HT-29 (cell line): ENCODE measurements at regions not wholly inside any gene's neighbourhood (a gene's known extent, or its start where the extent isn't known, plus 50 kb on each side); places are given as distances from the start of the nearest gene placed in this dataset.

Source experiments
- DNase-seq: peaks from one replicate; pipeline ENCODE4 v3.0.0-alpha.2; 2015; ENCODE audit warnings: low spot score

DNA sequence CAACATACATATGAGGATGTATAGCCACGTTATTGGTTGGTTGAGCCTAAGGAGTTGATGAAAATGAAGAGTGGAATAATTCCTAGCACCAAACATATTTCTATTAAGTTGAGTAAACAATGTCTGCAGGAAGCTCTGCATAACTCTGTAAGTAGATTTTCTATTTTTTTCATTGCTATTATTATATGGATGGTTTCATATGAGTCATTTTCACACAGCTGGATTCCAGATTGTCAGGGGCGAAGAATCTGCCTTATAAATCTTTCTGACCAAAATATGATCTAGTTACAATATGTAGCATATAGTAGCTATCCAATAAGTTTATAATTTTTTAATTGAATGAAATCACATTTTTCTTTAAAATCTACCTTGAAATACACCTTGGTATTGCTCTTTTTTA lies 468.0 kb upstream of the PKDCC start:
- DNase-seq: no peak

DNA sequence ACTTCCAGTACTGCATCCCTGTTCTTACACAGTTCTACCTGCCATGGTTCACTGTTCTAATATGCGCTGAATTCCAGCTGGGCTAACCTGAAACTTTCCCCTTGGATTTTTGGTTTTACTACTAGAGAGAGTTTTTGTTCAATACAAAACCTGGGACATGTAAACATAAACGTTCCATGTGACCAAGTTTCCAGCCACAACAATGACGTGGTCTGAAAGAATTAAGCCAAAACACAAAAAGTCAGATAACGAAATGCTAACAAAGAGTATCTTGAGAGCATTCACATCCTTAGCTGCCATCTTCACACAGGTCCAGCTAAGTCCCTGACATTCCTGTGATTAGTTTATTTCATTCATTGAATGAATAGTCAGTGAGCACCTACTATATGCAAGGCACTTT lies 467.0 kb upstream of the PKDCC start:
- no peak for DNase-seq

DNA sequence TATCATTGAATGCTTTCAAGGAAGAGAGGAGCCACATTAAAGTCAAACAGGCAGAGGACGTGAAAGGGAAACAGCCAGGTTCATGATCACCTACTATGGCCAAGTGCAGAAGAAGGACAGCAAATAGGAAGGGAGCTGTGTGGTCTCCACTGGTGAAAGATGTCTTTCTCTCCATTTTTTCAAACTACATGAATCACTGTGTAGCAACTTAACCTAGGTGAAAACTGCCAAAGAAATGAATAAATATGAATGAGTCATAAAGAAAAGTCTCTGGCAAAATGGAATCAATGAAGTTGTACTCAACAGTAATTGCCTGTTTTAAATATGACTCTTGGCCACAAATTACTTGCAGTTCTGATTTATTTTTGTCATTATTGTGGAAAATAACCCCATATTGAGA lies 452.6 kb upstream of the PKDCC start:
- no peak for DNase-seq

DNA sequence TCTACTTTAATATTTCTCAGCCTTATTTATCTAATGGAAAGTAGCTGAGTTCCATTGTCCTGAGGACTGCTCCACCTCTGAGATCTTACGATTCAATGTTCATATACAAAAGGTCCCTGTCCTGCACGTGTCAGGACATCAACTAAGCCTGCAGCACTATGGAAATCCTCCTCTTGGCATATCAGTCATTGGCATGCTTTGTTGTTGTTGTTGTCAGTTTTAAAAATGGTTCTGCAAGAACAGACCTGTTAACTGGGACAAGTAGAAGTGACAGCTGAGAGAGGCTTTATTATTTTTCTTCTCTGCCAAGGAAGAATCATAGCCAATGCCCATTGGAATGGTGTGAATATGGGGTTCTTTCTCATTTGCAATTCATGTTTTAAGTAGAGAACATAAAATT lies 450.1 kb upstream of the PKDCC start:
- DNase-seq: no peak

DNA sequence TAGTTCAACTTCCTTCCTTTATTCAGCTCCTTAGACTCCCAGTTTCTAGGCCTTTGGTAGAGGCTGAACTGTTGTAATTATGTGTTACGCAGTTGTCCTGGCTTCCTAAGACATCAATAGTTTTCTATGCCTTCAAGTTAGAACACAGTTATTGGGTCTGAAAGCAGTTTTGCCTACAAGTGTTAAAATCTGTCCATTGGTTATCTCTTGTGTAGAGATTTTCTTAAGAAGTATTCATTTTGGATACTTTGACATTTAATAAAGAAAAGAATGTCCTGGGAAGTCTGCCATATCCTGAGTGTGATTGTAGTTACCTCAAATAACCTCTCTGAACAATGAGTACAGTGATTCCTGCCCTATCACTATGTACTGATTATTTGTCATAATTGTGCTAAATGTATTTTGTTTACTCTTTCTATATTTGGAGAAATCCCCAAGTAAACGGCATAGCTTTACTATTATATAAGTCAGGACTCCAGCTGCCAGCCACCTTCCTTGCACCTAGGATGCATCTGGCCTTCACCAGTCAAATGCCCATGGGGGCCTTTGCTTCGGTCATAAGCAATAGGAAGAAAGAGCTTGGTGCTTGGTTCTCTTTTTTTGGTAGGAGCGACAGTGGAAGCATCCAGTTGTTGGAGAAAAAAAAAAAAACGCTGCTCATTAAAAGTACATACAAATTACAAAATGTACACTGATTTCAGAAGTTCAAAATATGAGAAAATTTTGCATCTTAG lies 449.5 kb upstream of the PKDCC start:
- DNase-seq: no peak

DNA sequence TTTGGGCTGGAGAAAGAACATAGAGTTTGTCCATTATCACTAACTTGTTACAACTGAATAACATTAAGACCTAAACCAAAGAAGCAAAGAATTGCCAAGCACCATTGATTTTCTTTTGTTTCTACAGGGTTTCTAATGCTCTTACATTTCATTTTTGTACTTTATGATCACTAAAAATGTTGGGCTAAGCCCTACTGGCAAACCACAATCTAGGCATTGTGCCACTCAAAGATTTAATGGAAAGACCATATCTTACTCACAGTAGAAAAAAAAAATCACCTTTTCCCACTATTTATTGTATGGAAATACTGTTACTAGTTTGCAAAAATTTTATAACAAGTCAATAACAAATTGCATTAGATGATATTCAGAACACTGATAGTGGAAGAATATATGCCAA lies 447.4 kb upstream of the PKDCC start:
- no peak for DNase-seq

DNA sequence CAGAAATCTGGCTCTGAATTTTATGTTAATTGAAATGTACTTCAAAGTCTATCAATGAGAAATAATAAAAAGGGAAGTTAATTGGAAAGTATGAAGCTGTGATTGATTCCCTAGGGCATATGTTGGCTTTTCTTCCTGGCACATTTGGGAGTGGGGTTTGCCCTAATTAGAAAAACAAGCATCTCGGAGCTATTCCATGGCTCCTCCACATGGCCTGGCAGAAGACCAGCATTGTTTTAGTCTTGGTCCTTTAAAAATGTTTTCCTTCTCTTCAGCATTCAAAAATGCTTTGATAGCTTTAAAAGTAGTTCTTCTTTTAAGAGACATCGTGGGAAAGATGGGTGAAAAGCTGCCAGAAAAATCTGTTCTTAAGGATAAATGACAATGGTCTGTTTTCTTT lies 445.5 kb upstream of the PKDCC start:
- no peak for DNase-seq

DNA sequence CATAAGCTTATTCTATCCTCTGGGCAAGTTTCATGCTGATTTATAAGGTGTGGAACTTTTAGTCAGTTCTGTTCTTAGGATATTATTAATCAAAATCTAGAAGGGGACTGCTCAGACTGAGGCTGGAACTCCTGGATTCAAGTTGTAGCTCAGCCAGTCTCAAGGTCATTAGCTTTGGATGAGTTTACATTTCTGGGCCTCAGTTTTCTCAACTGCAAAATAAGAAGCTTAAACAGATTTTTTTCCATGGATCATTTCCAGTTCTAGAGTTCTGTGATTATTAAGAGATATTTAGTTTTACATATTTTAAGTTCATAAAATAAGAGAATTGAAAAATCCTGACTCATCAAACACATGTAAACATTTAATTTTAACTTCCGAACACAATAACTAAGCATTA lies 442.5 kb upstream of the PKDCC start:
- DNase-seq: no peak

DNA sequence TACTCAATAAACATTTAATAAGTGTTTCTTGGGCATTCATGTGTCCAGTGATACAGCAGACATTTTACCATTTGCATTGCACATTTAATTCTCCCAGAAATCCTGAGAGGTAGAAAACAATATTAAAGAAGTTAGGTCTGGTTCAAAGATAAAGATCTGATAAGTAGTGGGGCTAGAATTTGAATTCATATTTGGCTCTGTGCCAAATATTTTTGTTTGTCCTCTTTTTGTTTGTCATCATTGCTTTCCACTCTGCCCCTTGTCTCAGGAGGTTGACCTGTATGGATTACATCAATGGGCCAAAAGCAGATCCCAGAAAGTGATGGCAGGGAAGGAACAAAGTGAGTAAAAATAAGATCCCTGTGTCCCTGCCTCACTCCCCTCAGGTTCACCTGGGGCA lies 441.9 kb upstream of the PKDCC start:
- DNase-seq: no peak

DNA sequence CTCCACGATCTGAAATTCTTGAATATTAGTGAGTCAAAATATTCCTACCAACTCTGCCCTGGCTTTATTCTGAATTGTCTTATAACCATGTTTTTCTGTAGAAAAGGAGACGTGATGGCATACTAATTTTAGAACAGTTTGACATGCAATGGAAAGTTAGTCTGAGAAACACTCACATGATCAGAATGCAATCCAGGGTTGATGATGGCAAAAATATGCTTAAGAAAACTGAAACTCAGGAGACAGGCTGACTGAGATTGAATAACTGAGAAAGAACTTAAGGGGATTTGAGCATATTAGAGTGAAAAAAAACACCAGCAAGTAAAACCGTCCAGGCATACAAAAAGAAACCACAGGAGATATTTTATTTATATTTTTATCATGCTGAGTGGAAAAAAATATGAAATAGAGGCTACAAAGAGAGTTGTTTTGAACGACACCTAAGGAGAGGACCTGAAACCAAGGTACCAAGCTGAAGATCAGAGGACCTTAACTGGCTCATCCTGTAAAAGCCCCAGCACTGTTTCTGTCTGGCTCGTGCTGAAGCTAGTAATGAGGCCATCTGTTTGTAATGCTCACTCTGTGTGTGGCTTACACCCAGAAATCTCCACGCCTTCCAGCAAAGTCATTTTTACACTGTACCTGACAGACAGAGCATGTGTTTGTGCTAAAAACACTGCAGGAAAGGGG lies 437.2 kb upstream of the PKDCC start:
- no peak for DNase-seq

DNA sequence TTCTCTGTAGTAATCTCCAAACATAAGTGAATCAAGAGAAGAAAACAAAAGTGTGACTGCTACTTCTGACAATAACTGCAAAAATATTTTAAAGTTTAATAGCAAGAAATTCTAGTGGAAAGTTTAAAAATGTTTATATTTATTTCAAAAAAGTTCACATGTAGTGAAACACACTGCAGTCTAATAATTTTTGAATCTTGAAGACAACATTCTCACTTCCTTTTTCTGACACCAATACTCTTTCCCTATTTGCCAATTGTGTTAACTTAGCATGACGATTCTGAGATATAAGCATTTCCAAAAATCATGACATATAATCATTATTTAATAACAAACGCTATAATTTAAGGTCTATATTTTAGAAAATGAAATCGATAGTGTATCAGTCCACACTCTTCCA lies 429.1 kb upstream of the PKDCC start:
- DNase-seq: no peak

DNA sequence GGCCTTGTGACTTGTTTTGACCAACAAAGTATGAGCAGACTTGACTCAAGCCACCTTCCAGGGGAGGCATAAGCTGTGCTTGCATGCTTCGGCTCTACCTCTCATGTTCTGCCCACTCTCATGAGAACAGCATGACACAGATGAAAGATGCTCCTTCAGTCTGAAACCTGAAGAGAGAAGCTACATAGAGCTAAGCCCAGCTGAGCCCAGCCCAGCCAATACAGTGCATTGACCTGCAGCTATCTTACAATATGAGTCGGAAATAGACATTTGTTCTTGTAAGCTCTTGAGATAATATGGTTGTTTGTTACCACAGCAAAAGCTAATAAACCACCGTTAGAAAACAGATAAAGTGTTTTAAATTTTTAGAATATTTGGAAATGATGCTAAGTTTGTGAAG lies 426.7 kb upstream of the PKDCC start:
- no peak for DNase-seq

DNA sequence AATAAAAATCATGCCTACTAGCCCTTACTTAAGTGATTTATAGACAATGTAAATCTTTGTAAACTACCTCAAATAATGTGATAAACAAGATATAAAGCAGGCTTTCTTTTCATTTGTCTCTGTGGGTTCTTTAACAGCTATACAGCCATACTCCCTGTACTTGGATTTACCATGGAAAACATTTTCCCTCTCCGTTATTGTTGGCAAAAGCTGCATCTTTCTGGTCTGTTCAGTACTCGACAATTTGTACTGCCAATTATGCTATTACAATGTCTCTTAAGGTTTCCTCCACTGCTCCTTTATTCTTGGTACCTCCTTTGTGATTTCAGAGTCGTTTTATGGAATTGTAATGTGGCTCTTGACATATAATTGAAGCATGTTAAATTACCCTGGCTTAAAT lies 426.3 kb upstream of the PKDCC start:
- DNase-seq: no peak

DNA sequence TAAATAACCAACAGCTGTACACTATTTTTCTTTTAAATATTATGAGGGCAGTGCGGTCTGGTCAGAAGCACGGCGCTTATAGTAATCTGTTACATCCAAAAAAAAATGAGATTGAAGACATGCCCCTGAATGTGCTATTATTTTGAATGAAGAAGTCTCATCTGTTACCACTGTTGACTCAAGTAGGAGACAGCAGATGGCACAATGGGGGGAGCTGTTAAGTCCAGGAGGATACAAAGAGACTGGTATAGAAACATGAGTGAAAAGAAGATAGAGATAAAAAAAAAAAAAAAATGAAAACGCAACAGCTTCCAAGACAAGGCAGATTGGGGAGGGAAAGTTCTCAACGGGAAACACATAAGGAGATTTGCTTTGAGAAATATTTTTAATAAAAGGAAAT lies 425.5 kb upstream of the PKDCC start:
- no peak for DNase-seq

DNA sequence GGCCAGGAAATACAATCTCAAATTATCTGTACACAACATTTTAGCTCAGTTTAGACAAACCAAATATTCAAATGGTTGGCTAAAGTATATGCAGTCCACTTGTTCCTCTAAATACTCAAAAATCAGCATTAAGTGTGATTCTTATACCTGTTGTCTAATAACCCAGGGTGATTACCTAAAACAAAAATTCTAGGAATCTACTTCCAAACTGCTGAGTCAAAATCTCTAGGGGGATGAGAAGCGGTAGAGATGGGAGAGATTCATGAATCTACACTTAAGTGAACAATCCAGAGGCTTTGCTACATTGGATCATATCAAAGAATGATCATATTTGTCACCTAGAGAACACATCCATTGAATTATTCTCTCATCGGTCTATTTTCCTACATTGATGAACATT lies 420.9 kb upstream of the PKDCC start:
- DNase-seq: no peak

DNA sequence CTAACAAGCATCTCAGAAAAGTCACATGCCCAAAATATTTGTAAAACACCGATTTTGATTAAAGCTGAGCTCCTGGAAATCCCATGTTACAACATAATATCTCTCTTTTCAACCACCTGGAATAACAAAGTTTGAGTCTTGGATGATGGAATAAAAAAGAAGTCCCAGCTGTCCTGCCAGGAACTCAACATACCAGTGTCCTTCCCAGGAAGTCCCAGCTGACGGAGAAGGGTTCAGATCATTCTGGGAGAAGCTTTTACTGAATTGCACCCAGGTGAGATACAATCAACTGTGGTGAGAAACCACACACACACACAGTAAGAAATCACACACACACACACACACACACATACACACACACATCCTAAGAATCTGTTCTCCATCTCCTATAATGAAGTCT lies 413.1 kb upstream of the PKDCC start:
- no peak for DNase-seq

DNA sequence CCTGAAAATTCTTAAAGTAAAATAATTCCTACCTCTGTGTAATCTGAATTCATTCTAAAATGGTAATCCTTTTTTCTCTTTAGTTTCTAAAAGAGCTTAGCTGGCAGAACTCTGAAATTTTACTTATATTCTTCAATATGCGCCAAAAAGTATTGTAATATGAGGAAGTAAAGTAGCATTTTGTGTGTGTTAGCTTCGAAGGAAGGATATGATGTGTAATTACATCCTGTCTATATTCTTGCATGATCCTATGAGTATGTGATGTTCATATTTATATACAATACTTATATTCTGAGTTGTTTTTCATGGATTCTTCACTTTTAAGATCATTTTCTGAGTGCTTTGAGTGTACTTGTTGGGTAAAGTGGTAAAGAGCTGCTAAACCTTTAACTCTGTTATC lies 402.9 kb upstream of the PKDCC start:
- DNase-seq: no peak

DNA sequence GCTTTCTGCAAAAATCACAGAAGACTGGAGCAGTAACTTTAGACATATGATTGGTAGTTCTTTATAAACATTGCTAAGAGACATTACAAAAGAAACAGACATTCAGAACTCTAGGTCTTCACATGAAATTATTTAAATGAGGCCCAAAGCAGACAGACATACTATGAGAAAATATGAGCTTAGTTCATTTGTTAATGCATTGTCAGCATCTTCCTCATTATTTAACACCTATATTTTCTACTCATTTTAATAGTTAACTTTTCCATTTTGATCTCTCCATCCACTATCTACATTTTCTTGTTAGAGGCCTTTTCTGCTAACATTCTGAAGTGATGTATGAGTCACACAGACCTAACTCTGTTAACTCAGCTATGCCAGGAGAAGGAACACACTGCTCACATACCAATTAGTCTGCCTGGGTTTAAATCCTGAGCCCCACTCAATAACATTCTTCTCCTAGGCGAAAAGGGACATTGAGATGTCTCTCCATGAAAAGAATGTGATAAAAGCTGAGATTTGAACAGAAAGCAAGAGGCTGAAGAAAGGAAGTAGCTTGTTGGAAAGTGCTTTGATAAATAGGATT lies 400.3 kb upstream of the PKDCC start:
- no peak for DNase-seq

DNA sequence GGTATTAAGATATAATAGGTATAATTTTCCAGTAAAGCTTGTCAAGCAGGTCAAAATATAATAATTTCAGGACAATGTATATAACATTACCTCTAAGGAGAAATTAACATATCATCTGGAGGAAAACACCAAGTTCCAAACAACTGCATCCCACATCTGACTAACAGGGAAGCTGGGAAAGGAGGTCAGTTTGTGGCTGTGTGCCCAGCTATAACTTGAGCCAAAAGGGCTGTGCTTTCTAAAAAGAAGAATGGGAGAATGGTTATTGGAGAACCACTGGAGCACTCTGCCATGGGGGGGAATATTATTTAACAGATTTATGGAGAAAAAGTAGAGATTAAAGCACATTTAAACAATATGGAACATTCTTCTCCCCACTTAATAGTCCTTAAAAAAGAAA lies 390.6 kb upstream of the PKDCC start:
- no peak for DNase-seq

DNA sequence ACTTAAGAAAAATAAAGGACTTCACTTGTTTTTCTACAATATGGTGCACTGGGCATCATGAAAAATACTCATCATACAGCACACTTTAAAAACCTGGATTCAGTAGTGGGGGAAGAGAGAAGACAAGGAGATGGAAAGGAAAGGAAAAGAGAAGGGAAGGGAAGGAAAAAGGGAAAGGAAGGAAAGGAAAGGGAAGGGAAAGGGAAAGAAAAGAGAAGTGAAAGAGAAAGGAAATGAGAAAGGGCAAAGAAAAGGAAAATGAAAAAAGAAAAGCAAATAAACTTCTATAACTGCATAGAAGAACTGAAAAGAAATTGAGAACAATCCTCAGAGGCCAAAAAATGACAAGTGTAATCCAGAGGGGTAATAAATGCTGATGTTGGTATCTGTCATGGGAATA lies 388.1 kb upstream of the PKDCC start:
- DNase-seq: no peak

DNA sequence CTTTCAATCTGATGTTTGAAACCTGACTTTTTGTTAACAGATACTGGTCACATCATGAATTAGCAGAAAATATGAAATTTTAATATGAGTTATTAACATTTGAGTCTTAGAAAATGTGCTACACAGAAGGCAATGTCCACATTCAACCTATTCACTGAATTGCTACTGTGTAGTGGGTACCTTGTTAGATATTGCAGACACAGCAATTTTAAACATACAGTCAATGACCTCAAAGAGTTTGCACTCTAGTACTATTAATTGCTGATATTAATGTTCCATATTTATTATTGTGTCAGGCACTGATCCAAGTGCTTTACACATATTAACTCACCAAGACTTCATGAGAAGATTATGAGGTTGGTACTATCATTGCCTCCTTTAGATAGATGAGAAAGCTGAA lies 385.4 kb upstream of the PKDCC start:
- DNase-seq: no peak

DNA sequence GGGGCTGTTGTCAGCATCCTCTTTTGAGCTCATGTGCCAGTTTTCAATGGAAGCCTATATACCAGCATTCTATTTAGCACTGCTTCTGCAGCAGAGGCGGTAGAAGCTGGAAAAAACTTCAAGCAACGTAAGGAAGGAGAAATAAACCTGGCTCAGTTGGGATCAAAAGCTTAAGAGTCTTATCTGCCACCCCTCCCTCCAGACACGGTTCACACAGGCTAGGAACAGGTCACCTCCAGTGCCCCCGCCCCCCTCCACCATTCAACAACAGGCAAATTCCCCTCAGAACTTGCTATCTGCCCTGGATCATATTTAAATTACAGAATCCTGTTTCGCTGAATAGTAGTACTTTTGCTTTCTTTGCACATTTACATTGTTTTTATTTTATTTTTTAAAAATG lies 384.8 kb upstream of the PKDCC start:
- no peak for DNase-seq

DNA sequence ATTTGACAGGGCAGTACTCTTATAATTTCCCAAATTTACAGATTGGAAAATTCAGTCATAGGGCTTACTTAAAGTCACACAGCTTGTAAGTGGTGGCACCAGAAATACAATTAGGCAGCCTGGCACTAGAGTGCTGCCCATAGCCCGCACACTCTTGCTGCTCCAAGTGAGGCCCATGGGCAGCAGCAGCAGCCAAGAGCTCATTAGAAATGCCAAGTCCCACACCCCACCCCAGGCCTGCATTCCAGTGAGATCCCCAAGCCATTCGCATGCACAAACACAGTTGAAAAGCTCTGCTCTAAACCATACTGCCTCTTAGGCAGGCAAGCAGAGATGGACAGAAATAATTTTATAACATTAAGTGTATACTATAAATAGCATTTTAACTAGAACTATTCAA lies 379.3 kb upstream of the PKDCC start:
- no peak for DNase-seq
